Ovary (tissue), 3 donors: ENCODE measurements at regions not wholly inside any gene's neighbourhood (a gene's known extent, or its start where the extent isn't known, plus 50 kb on each side); places are given as distances from the start of the nearest gene placed in this dataset.

Source experiments
- EP300 ChIP-seq: sonication (generic); formaldehyde crosslinking; IDR thresholded peaks from one replicate; pipeline ENCODE4 v1.6.1; 2017; ENCODE audit warnings: antibody characterized with exemption
- TF ChIP-seq, protein P1 (sequence below), 3 donors: fragments of 450-650 bp in 2 of 3; fragments of 200-600 bp in 1 of 3; IDR thresholded peaks; one replicate each; pipeline versions ENCODE4 v1.5.1 to v1.8.0; 2016 to 2022; ENCODE audit warnings: antibody characterized with exemption in 3 of 3, mild to moderate bottlenecking in 1 of 3
- donor health status: DM: no; HTN: no; CAD: no.

DNA sequence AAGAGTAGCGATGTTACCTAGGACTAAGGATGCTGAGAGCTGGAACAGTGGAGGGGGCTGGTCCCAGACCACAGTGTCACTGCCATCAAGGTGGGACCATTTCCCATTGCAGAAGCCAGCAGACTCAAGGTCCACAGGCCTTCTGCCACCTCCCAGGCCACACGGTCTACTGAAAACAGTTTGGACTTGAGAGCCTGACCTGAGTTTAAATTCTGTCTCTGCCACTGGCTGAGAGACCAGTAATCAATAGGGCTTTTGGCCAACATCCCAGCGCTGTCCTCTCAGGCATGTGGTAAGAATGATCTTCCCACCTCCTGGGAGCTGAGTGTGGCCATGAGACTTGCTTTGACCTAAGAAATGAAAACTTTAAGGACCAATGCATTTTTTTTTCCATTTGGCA, 331.4 kb upstream of the CDH5 start:
- TF ChIP-seq, protein P1, sequence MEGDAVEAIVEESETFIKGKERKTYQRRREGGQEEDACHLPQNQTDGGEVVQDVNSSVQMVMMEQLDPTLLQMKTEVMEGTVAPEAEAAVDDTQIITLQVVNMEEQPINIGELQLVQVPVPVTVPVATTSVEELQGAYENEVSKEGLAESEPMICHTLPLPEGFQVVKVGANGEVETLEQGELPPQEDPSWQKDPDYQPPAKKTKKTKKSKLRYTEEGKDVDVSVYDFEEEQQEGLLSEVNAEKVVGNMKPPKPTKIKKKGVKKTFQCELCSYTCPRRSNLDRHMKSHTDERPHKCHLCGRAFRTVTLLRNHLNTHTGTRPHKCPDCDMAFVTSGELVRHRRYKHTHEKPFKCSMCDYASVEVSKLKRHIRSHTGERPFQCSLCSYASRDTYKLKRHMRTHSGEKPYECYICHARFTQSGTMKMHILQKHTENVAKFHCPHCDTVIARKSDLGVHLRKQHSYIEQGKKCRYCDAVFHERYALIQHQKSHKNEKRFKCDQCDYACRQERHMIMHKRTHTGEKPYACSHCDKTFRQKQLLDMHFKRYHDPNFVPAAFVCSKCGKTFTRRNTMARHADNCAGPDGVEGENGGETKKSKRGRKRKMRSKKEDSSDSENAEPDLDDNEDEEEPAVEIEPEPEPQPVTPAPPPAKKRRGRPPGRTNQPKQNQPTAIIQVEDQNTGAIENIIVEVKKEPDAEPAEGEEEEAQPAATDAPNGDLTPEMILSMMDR (IDR thresholded peaks at IDR 0.05), result no peak
- TF ChIP-seq EP300, result no peak
